ENCODE measurements at regions not wholly inside any gene's neighbourhood (a gene's known extent, or its start where the extent isn't known, plus 50 kb on each side); places are given as distances from the start of the nearest gene placed in this dataset.

DNA sequence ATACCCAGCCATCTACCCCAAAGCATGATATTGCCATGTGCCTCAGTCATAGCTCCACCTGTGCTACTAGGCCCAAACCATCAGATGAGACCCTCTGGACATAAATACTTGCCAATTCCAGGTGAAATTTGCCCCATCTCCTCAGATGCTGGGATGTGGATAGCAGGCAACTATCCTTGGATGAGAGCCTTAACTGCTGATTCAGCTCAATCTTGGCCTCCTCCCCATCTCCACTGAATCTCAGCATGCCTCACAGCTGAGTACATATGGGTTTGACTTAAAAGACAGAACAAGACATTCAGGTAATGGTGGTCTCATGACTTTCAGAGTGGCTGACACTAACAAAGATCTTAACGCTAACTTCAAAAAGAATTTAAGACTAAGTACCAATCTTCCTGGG is 50.8 kb upstream of the KLHL13 start:
- Histone ChIP-seq H3K27ac (no peak overlapping the region), H3K27me3 (no peaks in the 10 kb centered on the region), H3K4me1 (no peaks in the 10 kb centered on the region), H3K4me3 (replicated peaks in 1 of 3) (no peak overlapping the region), H3K9me3 (no peaks in the 10 kb centered on the region), H3K36me3 (no peaks in the 10 kb centered on the region)
- DNase-seq, result no peak
- intact Hi-C loops (cut with DNase I), result no loop called here
- 96 to 100% methylated on average over 1 of the region's 1 CpG for WGBS, 2 donors
- TF ChIP-seq, protein P1, sequence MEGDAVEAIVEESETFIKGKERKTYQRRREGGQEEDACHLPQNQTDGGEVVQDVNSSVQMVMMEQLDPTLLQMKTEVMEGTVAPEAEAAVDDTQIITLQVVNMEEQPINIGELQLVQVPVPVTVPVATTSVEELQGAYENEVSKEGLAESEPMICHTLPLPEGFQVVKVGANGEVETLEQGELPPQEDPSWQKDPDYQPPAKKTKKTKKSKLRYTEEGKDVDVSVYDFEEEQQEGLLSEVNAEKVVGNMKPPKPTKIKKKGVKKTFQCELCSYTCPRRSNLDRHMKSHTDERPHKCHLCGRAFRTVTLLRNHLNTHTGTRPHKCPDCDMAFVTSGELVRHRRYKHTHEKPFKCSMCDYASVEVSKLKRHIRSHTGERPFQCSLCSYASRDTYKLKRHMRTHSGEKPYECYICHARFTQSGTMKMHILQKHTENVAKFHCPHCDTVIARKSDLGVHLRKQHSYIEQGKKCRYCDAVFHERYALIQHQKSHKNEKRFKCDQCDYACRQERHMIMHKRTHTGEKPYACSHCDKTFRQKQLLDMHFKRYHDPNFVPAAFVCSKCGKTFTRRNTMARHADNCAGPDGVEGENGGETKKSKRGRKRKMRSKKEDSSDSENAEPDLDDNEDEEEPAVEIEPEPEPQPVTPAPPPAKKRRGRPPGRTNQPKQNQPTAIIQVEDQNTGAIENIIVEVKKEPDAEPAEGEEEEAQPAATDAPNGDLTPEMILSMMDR (IDR thresholded peaks at IDR 0.05), result no peak
- TF ChIP-seq POLR2A (IDR thresholded peaks at IDR 0.05), result no peak

DNA sequence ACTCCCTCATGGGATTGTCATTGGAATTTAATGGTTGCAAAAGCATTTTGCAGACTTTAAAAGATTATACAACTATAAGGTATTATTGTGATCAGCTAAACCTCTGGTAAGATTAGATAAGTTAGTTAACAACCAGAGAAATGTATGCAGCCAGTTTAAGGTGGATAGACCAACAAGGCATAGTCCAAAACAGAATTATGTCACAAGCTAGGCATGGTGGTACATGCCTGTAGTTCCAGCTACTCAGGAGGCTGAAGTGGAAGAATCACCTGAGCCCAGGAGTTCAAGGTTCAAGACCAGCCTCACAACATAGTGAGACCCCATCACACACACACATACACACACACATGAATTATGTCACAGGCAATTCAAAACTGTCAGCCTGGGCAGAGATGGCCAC is 54.7 kb upstream of the KLHL13 start:
- Histone ChIP-seq H3K4me3 (replicated peaks in 1 of 3) (no peak overlapping the region), H3K9me3 (no peaks in the 10 kb centered on the region), H3K4me1 (no peaks in the 10 kb centered on the region), H3K27ac (no peak overlapping the region), H3K36me3 (no peaks in the 10 kb centered on the region), H3K27me3 (no peaks in the 10 kb centered on the region)
- DNase-seq, result no peak
- TF ChIP-seq, protein P1 (IDR thresholded peaks at IDR 0.05), result no peak
- no peak for TF ChIP-seq POLR2A (IDR thresholded peaks at IDR 0.05)
- intact Hi-C loops (cut with DNase I), result no loop called here

DNA sequence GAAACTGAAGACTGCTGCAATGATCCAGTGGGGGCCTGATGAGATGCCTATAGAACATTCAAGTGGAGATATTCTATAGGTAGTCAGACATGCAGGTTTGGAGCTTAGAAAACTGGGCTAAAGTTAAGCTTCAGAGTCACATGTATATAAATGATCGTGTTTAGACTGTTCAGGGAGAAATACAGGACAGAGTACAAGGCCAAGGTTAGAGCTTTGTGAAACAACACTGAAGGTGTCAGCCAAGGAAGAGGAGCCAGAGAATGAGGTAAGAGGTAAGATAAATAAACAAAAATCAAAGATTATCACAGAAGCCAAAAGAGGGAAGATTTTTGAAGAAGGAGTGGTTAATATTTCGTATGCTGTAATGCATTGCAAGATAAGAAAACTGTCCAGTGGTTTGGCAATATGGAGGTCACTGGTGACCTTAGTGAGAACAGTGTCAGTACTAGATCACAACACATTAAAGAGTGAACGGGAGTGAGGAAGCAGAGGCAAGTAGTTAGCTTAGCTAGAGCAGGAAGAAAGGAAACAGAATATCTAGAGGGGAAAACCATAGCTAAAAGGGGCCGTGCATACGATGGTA is 58.0 kb upstream of the KLHL13 start:
- no peak overlapping the region for H3K4me3 ChIP-seq (replicated peaks in 1 of 3)
- intact Hi-C loops (cut with DNase I), result no loop called here
- TF ChIP-seq POLR2A (IDR thresholded peaks at IDR 0.05), result no peak
- TF ChIP-seq, protein P1 (IDR thresholded peaks at IDR 0.05), result no peak

DNA sequence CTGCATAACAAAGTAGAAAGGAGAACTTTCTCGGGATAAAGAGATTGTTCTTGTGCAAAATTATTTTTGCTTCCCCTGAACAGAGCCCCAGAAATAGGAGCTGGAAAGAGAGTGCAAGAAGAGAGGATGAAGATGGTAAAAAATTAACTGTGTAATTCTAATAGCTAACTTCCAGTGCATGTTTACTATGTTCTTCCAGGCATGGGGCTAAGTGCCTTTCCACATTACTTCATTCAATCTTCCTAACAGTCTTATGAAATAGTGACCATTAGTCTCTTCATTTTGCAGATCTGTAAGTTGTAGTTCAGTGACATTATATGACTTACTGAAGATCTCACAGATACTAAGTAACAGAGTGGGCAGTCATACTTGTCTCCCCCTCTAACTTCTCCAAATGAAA is 61.1 kb upstream of the KLHL13 start:
- TF ChIP-seq POLR2A (IDR thresholded peaks at IDR 0.05), result no peak
- TF ChIP-seq, protein P1 (IDR thresholded peaks at IDR 0.05), result no peak
- Histone ChIP-seq H3K27me3 (no peaks in the 10 kb centered on the region), H3K4me1 (no peaks in the 10 kb centered on the region), H3K4me3 (replicated peaks in 1 of 3) (no peak overlapping the region), H3K27ac (no peak overlapping the region), H3K9me3 (no peaks in the 10 kb centered on the region), H3K36me3 (no peaks in the 10 kb centered on the region)
- intact Hi-C loops (cut with DNase I), result no loop called here
- WGBS, 2 donors, result 83 to 85% methylated on average over 1 of the region's 1 CpG
- no peak for DNase-seq

More for the DNA sequence above, 58.0 kb upstream of the KLHL13 start:
- Histone ChIP-seq H3K9me3 (no peaks in the 10 kb centered on the region), H3K36me3 (no peaks in the 10 kb centered on the region), H3K4me1 (no peaks in the 10 kb centered on the region), H3K27me3 (no peaks in the 10 kb centered on the region), H3K27ac (no peak overlapping the region)
- DNase-seq, result no peak
- 75 to 85% methylated on average over 5 of the region's 5 CpGs for WGBS, 2 donors

DNA sequence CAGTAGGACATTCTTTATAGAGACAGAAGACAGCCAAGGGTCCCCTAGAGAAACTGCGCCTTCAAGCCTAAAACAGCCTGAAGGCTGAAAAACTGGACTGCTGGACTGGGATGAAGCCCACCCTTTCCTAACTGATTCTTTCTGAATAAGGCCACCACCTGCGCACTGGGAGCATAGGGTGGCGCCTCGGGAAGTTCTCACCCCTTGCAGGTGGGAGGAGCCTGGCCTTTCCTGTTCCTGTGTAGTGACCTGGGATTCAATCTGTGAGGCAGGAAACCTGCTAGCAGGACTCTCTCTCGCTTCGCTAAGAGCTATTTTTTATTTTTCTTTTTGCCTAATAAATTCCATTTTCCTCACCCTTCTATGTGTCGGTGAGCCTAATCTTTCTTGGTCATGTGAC is 61.8 kb upstream of the KLHL13 start:
- Histone ChIP-seq H3K36me3 (no peaks in the 10 kb centered on the region), H3K27ac (no peak overlapping the region), H3K4me3 (replicated peaks in 1 of 3) (no peak overlapping the region), H3K9me3 (no peaks in the 10 kb centered on the region), H3K27me3 (no peaks in the 10 kb centered on the region), H3K4me1 (no peaks in the 10 kb centered on the region)
- 86 to 92% methylated on average over 6 to 7 of the region's 7 CpGs for WGBS, 2 donors
- TF ChIP-seq, protein P1 (IDR thresholded peaks at IDR 0.05), result no peak
- intact Hi-C loops (cut with DNase I), result no loop called here
- DNase-seq, result no peak
